K562 (cell line): ENCODE measurements at regions not wholly inside any gene's neighbourhood (a gene's known extent, or its start where the extent isn't known, plus 50 kb on each side); places are given as distances from the start of the nearest gene placed in this dataset.

Experiments
- ATAC-seq: fragments of 200-7000 bp; cut with Tn5 transposase; 3 replicates; pipeline ENCODE4 v1.9.1; 2020; ENCODE audit warnings: moderate library complexity
- BruUV-seq: library from RNA; stranded (reverse); fragments of 400-500 nt; replicated peaks from 2 replicates; lab custom pipeline; 2021; lab: Mats Ljungman, UMichigan
- CTCF ChIA-PET: fragments of 300-600 bp; formaldehyde crosslinking; extraction: SDS; loops from one replicate; lab custom pipeline; 2021; ENCODE audit warnings: low intra/inter-chr PET ratio; lab: Yijun Ruan, JAX
- POLR2A ChIA-PET: fragments of 300-600, 350-650 bp; sonication (Branson Sonifier 250); formaldehyde crosslinking; extraction: SDS; loops from one replicate; lab custom pipeline; 2021; ENCODE audit warnings: antibody characterized with exemption, inconsistent platforms; lab: Yijun Ruan, JAX
- DNase-seq, 4 experiments: peaks; one replicate each; pipeline versions ENCODE4 v3.0.0 to v3.0.0-alpha.2; 2011 to 2018; ENCODE audit warnings: low spot score in 3 of 4, mixed read lengths in 3 of 4; ENCODE audit errors: extremely low read depth in 1 of 4
- FAIRE-seq: peaks from 2 replicates; lab custom pipeline; 2011; peaks lifted over from hg19 to GRCh38; lab: Jason Lieb, UNC
- H2AFZ ChIP-seq: 2 replicates; pipeline ENCODE4 v1.6.0; 2011; ENCODE audit warnings: low read depth, low read length, control low read depth, inconsistent platforms
- H3K27ac ChIP-seq: fragments of 200-600 bp; 3 replicates; pipeline ENCODE4 v1.8.0; 2011; ENCODE audit warnings: low read depth, mild to moderate bottlenecking, control low read depth, inconsistent platforms, low read length, moderate library complexity, mixed read lengths; ENCODE audit errors: extremely low read depth
- H3K27me3 ChIP-seq, 2 experiments: fragments of 300-600 bp in 1 of 2; 2 replicates in 1 of 2; 3 replicates in 1 of 2; pipeline versions ENCODE4 v1.6.0 to v1.8.0; 2011; ENCODE audit warnings: inconsistent platforms in 2 of 2, low read length in 2 of 2, mild to moderate bottlenecking in 1 of 2, mixed read lengths in 1 of 2, moderate library complexity in 1 of 2; ENCODE audit not compliant: control insufficient read depth in 2 of 2, insufficient read depth in 2 of 2
- H3K36me3 ChIP-seq: fragments of 300-600 bp; 3 replicates; pipeline ENCODE4 v1.8.0; 2011; ENCODE audit warnings: mild to moderate bottlenecking, low read length, inconsistent platforms; ENCODE audit not compliant: control insufficient read depth, insufficient read depth
- H3K4me1 ChIP-seq, 2 experiments: fragments of 200-600 bp in 1 of 2; replicated peaks in 1 of 2; 2 replicates in 1 of 2; 3 replicates in 1 of 2; pipeline versions ENCODE4 v1.5.1 to v1.8.0; 2011; ENCODE audit warnings: inconsistent platforms in 2 of 2, low read length in 2 of 2, mild to moderate bottlenecking in 1 of 2, mixed read lengths in 1 of 2, moderate library complexity in 1 of 2; ENCODE audit not compliant: control insufficient read depth in 2 of 2, insufficient read depth in 2 of 2
- H3K4me2 ChIP-seq: 2 replicates; pipeline ENCODE4 v1.6.1; 2011; ENCODE audit warnings: low read length, control low read depth, inconsistent platforms, mixed read lengths; ENCODE audit not compliant: insufficient read depth
- H3K4me3 ChIP-seq: fragments of 200-600 bp; sonication (generic), shearing (Covaris generic); 2 replicates; pipeline ENCODE4 v1.5.1; 2016; ENCODE audit warnings: control low read depth, inconsistent platforms
- H3K79me2 ChIP-seq: fragments of 200-600 bp; 3 replicates; pipeline ENCODE4 v1.8.0; 2011; ENCODE audit warnings: low read length, inconsistent platforms; ENCODE audit not compliant: control insufficient read depth, insufficient read depth
- H3K9ac ChIP-seq, 2 experiments: 2 replicates each; pipeline versions ENCODE4 v1.6.0 to v1.6.1; 2011; ENCODE audit warnings: low read depth in 2 of 2, low read length in 2 of 2, control low read depth in 1 of 2, inconsistent platforms in 1 of 2, mild to moderate bottlenecking in 1 of 2, mixed read lengths in 1 of 2; ENCODE audit not compliant: insufficient read depth in 1 of 2
- H3K9me1 ChIP-seq: one replicate; pipeline ENCODE4 v1.6.0; 2011; ENCODE audit warnings: inconsistent platforms, mild to moderate bottlenecking, low read length, moderate library complexity; ENCODE audit not compliant: control insufficient read depth, insufficient read depth
- H3K9me3 ChIP-seq: replicated peaks from 2 replicates; pipeline ENCODE4 v1.5.1; 2011; ENCODE audit warnings: low read depth, low read length, inconsistent platforms; ENCODE audit not compliant: control insufficient read depth, insufficient read depth
- H4K20me1 ChIP-seq: replicated peaks from 2 replicates; pipeline ENCODE4 v1.6.1; 2011; ENCODE audit warnings: low read length, inconsistent platforms, mixed read lengths; ENCODE audit not compliant: control insufficient read depth, insufficient read depth
- CBX2 ChIP-seq: fragments of 200-600 bp; sonication (generic); IDR thresholded peaks from one replicate; pipeline ENCODE4 v1.6.1; 2012; ENCODE audit warnings: mild to moderate bottlenecking, low read length, inconsistent platforms; ENCODE audit not compliant: insufficient read depth, poor library complexity, severe bottlenecking
- FOS ChIP-seq: IDR thresholded peaks from 3 replicates; pipeline ENCODE4 v1.6.1; 2011; ENCODE audit not compliant: insufficient read length; ENCODE audit errors: extremely low read depth
- GATAD2A ChIP-seq: fragments of 450-650 bp; IDR thresholded peaks from 2 replicates; pipeline ENCODE4 v1.6.1; 2017
- HOMEZ ChIP-seq: fragments of 250-450 bp; sonication (Bioruptor Pico); IDR thresholded peaks from 2 replicates; pipeline ENCODE4 v1.4.0; 2020; ENCODE audit warnings: mild to moderate bottlenecking, moderate library complexity
- L3MBTL2 ChIP-seq: fragments of 450-650 bp; IDR thresholded peaks from 2 replicates; pipeline ENCODE4 v1.6.1; 2016; ENCODE audit warnings: mild to moderate bottlenecking, moderate library complexity
- MYNN ChIP-seq, 2 experiments: sonication (generic); formaldehyde crosslinking in 1 of 2; IDR thresholded peaks; 2 replicates each; pipeline versions ENCODE4 v1.5.0 to v1.6.1; 2016 to 2020; ENCODE audit warnings: antibody characterized with exemption in 1 of 2, missing genetic modification reagents in 1 of 2
- PHB2 ChIP-seq: fragments of 450-650 bp; IDR thresholded peaks from 2 replicates; pipeline ENCODE4 v1.6.1; 2017; ENCODE audit warnings: low read depth
- SNIP1 ChIP-seq: fragments of 450-650 bp; IDR thresholded peaks from 2 replicates; pipeline ENCODE4 v1.7.1; 2017; ENCODE audit warnings: low read depth, mild to moderate bottlenecking
- SRSF9 ChIP-seq: fragments of 200-400 bp; formaldehyde crosslinking; IDR thresholded peaks from 2 replicates; pipeline ENCODE4 v1.6.1; 2017; ENCODE audit warnings: low read depth, low read length, borderline replicate concordance
- TBP ChIP-seq: optimal IDR thresholded peaks from 2 replicates; pipeline ENCODE3; 2011; ENCODE audit warnings: low read depth, low read length, improper control_type of control experiment
- THRAP3 ChIP-seq: fragments of 450-650 bp; IDR thresholded peaks from 2 replicates; pipeline ENCODE4 v1.6.1; 2016; ENCODE audit warnings: mild to moderate bottlenecking, inconsistent platforms, borderline replicate concordance
- TSHZ1 ChIP-seq: fragments of 250-450 bp; sonication (Bioruptor Pico); IDR thresholded peaks from 2 replicates; pipeline ENCODE4 v1.4.0; 2020; ENCODE audit warnings: mild to moderate bottlenecking, moderate library complexity
- ZBTB8A ChIP-seq: fragments of 450-650 bp; IDR thresholded peaks from 2 replicates; pipeline ENCODE4 v1.6.1; 2018; ENCODE audit warnings: mild to moderate bottlenecking, moderate library complexity; ENCODE audit not compliant: partially characterized antibody
- ZNF174 ChIP-seq: fragments of 250-450 bp; sonication (Bioruptor Pico); IDR thresholded peaks from 2 replicates; pipeline ENCODE4 v1.4.0; 2020; ENCODE audit warnings: mild to moderate bottlenecking
- ZNF408 ChIP-seq: fragments of 250-450 bp; sonication (Bioruptor Pico); IDR thresholded peaks from 2 replicates; pipeline ENCODE4 v1.4.0; 2020; ENCODE audit warnings: low read depth, mild to moderate bottlenecking, moderate library complexity
- ZNF696 ChIP-seq: fragments of 250-450 bp; sonication (Bioruptor Pico); conservative IDR thresholded peaks from 2 replicates; pipeline ENCODE4 v1.4.0; 2020; ENCODE audit warnings: mild to moderate bottlenecking, moderate library complexity
- whole genome bisulfite sequencing: fragments of 100-300 bp; shearing (Covaris generic); methylation state at CpG from one replicate; pipeline ENCODE4 v1.1.6; 2016; ENCODE audit warnings: low coverage, mixed read lengths; ENCODE audit not compliant: insufficient coverage; ENCODE audit errors: missing lambda C conversion rate; 5-methylcytosine and 5-hydroxymethylcytosine counted together
- in situ Hi-C: fragments of 300-500 bp; cut with MboI; formaldehyde crosslinking; loops from 4 replicates; pipeline ENCODE4 v1.15.0; 2018; ENCODE audit warnings: inconsistent platforms, mixed read lengths
- intact Hi-C: fragments of 100-400 bp; cut with micrococcal nuclease; formaldehyde crosslinking; loops from 2 replicates; pipeline ENCODE4 v1.14.2; 2022

GRCh38 chr14:82740547-82740946 is 1206.9 kb upstream of the SEL1L start:
- H3K27me3 ChIP-seq, result no peaks in the 10 kb centered on the region
- H4K20me1 ChIP-seq, result no peaks in the 10 kb centered on the region
- H3K9me3 ChIP-seq, result no peaks in the 10 kb centered on the region
- no peak overlapping the region for H3K4me2 ChIP-seq
- FAIRE-seq (no peak), DNase-seq (no peak), ATAC-seq (no peak)
- WGBS, result 0% methylated on average over 4 of the region's 4 CpGs
- H3K27ac ChIP-seq, result no peak overlapping the region
- H3K79me2 ChIP-seq, result no peaks in the 10 kb centered on the region
- H2AFZ ChIP-seq, result no peak overlapping the region
- intact Hi-C loops, result no loop called here
- no TSS peak for BruUV-seq
- no peaks in the 10 kb centered on the region for H3K9me1 ChIP-seq
- ChIA-PET POLR2A (no interaction called here), CTCF (no interaction called here)
- H3K4me1 ChIP-seq, result no peaks in the 10 kb centered on the region
- no peaks in the 10 kb centered on the region for H3K36me3 ChIP-seq
- H3K4me3 ChIP-seq, result no peak overlapping the region
- in situ Hi-C loops, result no loop called here
- no peak for TF ChIP-seq THRAP3
- TF ChIP-seq L3MBTL2, result no peak
- no peak for TF ChIP-seq CBX2
- no peak for TF ChIP-seq PHB2
- TF ChIP-seq ZBTB8A, result no peak
- no peak for TF ChIP-seq GATAD2A
- no peak for TF ChIP-seq TSHZ1 (CRISPR knock-in tag)
- TF ChIP-seq TBP, result no peak
- no peak for TF ChIP-seq SRSF9
- TF ChIP-seq MYNN (IDR thresholded peaks at IDR 0.05), result no peak
- TF ChIP-seq MYNN (CRISPR knock-in tag; IDR thresholded peaks at IDR 0.05), result no peak
- no peak for TF ChIP-seq SNIP1
- no peak for TF ChIP-seq HOMEZ
- TF ChIP-seq ZNF408 (CRISPR knock-in tag), result no peak
- no peak for TF ChIP-seq ZNF696
- TF ChIP-seq FOS, result no peak
- TF ChIP-seq ZNF174 (CRISPR knock-in tag), result no peak
- no peak overlapping the region for H3K9ac ChIP-seq
